A673 (cell line): ENCODE measurements at regions not wholly inside any gene's neighbourhood (a gene's known extent, or its start where the extent isn't known, plus 50 kb on each side); places are given as distances from the start of the nearest gene placed in this dataset.

Source experiments
- EZH2 ChIP-seq: fragments of 200-600 bp; sonication (generic); IDR thresholded peaks from 2 replicates; pipeline ENCODE4 v1.6.1; 2017; ENCODE audit warnings: borderline replicate concordance, low read depth, mild to moderate bottlenecking, mixed read lengths, antibody characterized with exemption, low read length; ENCODE audit not compliant: poor library complexity, severe bottlenecking
- TF ChIP-seq, protein P1 (sequence below): fragments of 300-800, 200-600 bp; sonication (generic); conservative IDR thresholded peaks from 2 replicates; pipeline ENCODE4 v1.5.1; 2017; ENCODE audit warnings: low read depth, mild to moderate bottlenecking, antibody characterized with exemption, low read length, moderate library complexity, mixed read lengths

DNA sequence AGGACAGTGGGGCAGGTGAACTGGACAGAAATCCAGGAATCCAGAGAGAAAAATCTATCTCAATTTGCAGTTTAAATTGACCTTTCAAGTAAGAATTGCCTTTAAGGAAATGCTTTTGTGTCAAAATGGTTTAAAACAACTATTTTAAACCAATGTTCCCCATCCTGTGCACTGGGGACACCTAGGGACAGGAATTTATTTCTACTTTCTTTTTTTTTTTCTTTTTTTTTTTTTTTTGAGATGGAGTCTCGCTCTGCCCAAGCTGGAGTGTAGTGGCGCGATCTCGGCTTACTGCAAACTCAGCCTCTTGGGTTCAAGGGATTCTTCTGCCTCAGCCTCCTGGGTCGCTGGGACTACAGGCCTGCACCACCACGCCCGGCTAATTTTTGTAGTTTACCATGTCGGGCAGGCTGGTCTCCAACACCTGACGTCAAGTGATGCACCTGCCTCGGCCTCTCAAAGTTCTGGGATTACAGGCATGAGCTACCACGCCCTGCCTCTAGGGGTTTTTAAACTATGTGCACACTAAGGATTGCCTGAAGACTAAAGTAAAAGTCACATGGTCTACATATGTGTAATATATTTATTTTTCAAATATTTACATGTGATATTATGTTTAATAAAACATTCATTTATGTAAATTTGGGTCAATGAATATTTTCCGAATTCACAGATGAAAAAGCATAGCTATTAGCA lies 1213.4 kb downstream of the STIM2 start:
- TF ChIP-seq, protein P1, sequence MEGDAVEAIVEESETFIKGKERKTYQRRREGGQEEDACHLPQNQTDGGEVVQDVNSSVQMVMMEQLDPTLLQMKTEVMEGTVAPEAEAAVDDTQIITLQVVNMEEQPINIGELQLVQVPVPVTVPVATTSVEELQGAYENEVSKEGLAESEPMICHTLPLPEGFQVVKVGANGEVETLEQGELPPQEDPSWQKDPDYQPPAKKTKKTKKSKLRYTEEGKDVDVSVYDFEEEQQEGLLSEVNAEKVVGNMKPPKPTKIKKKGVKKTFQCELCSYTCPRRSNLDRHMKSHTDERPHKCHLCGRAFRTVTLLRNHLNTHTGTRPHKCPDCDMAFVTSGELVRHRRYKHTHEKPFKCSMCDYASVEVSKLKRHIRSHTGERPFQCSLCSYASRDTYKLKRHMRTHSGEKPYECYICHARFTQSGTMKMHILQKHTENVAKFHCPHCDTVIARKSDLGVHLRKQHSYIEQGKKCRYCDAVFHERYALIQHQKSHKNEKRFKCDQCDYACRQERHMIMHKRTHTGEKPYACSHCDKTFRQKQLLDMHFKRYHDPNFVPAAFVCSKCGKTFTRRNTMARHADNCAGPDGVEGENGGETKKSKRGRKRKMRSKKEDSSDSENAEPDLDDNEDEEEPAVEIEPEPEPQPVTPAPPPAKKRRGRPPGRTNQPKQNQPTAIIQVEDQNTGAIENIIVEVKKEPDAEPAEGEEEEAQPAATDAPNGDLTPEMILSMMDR, result peak; percentile 27; the same call in 1 of the 2 replicates
- TF ChIP-seq EZH2, result no peak
